Esophagus muscularis mucosa (tissue), 3 donors: ENCODE measurements at regions not wholly inside any gene's neighbourhood (a gene's known extent, or its start where the extent isn't known, plus 50 kb on each side); places are given as distances from the start of the nearest gene placed in this dataset.

Source experiments
- CTCF ChIP-seq, 3 experiments: fragments of 200-600 bp in 2 of 3; fragments of 450-650 bp in 1 of 3; sonication (generic) in 2 of 3; IDR thresholded peaks; one replicate each; pipeline ENCODE4 v1.5.1; 2017 to 2019; ENCODE audit warnings: antibody characterized with exemption in 3 of 3, mild to moderate bottlenecking in 2 of 3, moderate library complexity in 1 of 3
- POLR2A ChIP-seq: fragments of 450-650 bp; IDR thresholded peaks from one replicate; pipeline ENCODE4 v1.6.1; 2017; ENCODE audit warnings: antibody characterized with exemption, moderate library complexity, mild to moderate bottlenecking, low read depth

- no peak for TF ChIP-seq CTCF (IDR thresholded peaks at IDR 0.05)
- no peak for TF ChIP-seq POLR2A
These were observed 700.5 kb upstream of the ZNF385D start for GRCh38 chr3:22451501-22451900.
